ENCODE measurements at regions not wholly inside any gene's neighbourhood (a gene's known extent, or its start where the extent isn't known, plus 50 kb on each side); places are given as distances from the start of the nearest gene placed in this dataset.
A peak's percentile ranks its signal among the peaks of the same experiment; 100 is the strongest.

- Histone ChIP-seq H3K36me3 (no peaks in the 10 kb centered on the region), H3K9me3 (ENCODE audit: low read depth) (no peaks in the 10 kb centered on the region), H3K27ac (no peak overlapping the region), H3K27me3 (no peaks in the 10 kb centered on the region), H3K4me1 (ENCODE audit: low read depth) (no peaks in the 10 kb centered on the region), H3K4me3 (no peak overlapping the region)
- TF ChIP-seq CTCF (IDR thresholded peaks at IDR 0.05; ENCODE audit: low read depth, low read length) = no peak
- no peak for DNase-seq (ENCODE audit: low read depth in 1 of 2, low spot score in 1 of 2)
Observed at GRCh38 chr17:14815079-14815478, 450.0 kb downstream of the PMP22 start.

GRCh38 chr17:14813649-14814370, 451.3 kb downstream of the PMP22 start:
- H3K27ac ChIP-seq = no peak overlapping the region
- no peaks in the 10 kb centered on the region for H3K36me3 ChIP-seq
- peak; percentile 27 for TF ChIP-seq CTCF (IDR thresholded peaks at IDR 0.05; ENCODE audit: low read depth, low read length)
- no peaks in the 10 kb centered on the region for H3K27me3 ChIP-seq
- H3K4me1 ChIP-seq (ENCODE audit: low read depth) = no peaks in the 10 kb centered on the region
- peak; percentile 33 to 59 for DNase-seq (ENCODE audit: low read depth in 1 of 2, low spot score in 1 of 2)
- H3K9me3 ChIP-seq (ENCODE audit: low read depth) = no peaks in the 10 kb centered on the region
- H3K4me3 ChIP-seq = no peak overlapping the region

- H3K27ac ChIP-seq = no peak overlapping the region
- H3K27me3 ChIP-seq = no peaks in the 10 kb centered on the region
- H3K4me3 ChIP-seq = no peak overlapping the region
- no peaks in the 10 kb centered on the region for H3K9me3 ChIP-seq (ENCODE audit: low read depth)
- no peaks in the 10 kb centered on the region for H3K4me1 ChIP-seq (ENCODE audit: low read depth)
- no peaks in the 10 kb centered on the region for H3K36me3 ChIP-seq
- no peak for TF ChIP-seq CTCF (IDR thresholded peaks at IDR 0.05; ENCODE audit: low read depth, low read length)
- DNase-seq (ENCODE audit: low read depth in 1 of 2, low spot score in 1 of 2) = no peak
Observed at GRCh38 chr17:14808425-14808824, 456.7 kb downstream of the PMP22 start.

GRCh38 chr17:14805348-14805747, 459.8 kb downstream of the PMP22 start:
- peak; percentile 34 for TF ChIP-seq CTCF (IDR thresholded peaks at IDR 0.05; ENCODE audit: low read depth, low read length)
- Histone ChIP-seq H3K27me3 (no peaks in the 10 kb centered on the region), H3K27ac (no peak overlapping the region), H3K4me3 (no peak overlapping the region), H3K4me1 (ENCODE audit: low read depth) (no peaks in the 10 kb centered on the region), H3K36me3 (no peaks in the 10 kb centered on the region), H3K9me3 (ENCODE audit: low read depth) (no peaks in the 10 kb centered on the region)
- DNase-seq (ENCODE audit: low read depth in 1 of 2, low spot score in 1 of 2) = peak in 1 of 2 donors; percentile 62

GRCh38 chr17:14803826-14804225, 461.3 kb downstream of the PMP22 start:
- no peaks in the 10 kb centered on the region for H3K4me1 ChIP-seq (ENCODE audit: low read depth)
- DNase-seq (ENCODE audit: low read depth in 1 of 2, low spot score in 1 of 2) = peak in 1 of 2 donors; percentile 63
- no peak overlapping the region for H3K27ac ChIP-seq
- no peak for TF ChIP-seq CTCF (IDR thresholded peaks at IDR 0.05; ENCODE audit: low read depth, low read length)
- H3K36me3 ChIP-seq = no peaks in the 10 kb centered on the region
- no peaks in the 10 kb centered on the region for H3K9me3 ChIP-seq (ENCODE audit: low read depth)
- H3K4me3 ChIP-seq = no peak overlapping the region
- no peaks in the 10 kb centered on the region for H3K27me3 ChIP-seq

All from cardiac muscle cell (in vitro differentiated cells and primary cell).